ENCODE measurements at regions not wholly inside any gene's neighbourhood (a gene's known extent, or its start where the extent isn't known, plus 50 kb on each side); places are given as distances from the start of the nearest gene placed in this dataset.

DNA sequence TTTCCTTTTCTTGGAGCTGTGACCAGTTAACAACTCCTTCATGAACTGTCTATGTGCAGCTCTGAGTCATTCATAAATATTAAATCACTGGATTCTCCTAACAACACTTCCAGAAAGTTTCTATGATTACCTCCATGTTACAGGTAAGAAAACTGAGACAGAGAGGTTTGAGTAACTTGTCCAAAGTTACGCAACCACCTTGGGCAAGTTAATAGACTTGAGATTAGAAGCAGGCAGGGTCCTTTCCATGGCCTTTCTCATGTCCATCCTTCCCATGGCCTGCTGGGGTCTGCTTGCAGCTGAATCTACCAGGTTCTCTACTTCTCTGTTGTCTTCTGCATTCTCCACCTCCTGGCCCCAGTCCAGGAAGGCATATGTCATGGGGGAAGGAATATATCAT lies 648.8 kb upstream of the MKI67 start:
- Mint-ChIP-seq H3K4me1 (no peaks in the 10 kb centered on the region), H3K27me3 (no peaks in the 10 kb centered on the region), H3K36me3 (no peaks in the 10 kb centered on the region), H3K4me3 (no peak overlapping the region), H3K27ac (no peak overlapping the region), H3K9me3 (ENCODE audit: low read depth) (peaks cover 4% of the 10 kb centered on the region)
- DNase-seq, result no peak
- ATAC-seq, result no peak
- CTCF ChIA-PET, result no interaction called here

DNA sequence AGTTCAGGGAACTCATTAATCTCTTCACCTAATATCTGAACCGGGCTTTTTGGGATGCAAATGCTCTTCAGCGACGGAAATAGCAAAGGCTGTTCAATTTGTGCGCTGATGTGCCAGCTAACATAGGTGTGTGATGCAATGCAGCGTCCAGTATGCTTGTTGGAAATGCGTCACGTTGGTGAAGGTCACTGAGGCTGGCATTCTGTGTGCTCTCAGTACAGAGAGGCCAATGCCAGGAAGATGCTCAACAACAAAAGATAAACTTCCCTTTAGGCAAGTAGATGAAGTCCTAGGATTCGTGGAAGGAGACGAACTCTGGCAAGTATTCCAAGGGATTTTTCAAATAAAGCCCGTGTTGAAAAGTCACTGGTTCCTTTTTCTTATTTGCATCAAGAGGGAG lies 649.5 kb upstream of the MKI67 start:
- no peak overlapping the region for H3K4me3 Mint-ChIP-seq
- ATAC-seq (no peak), DNase-seq (no peak)
- H3K9me3 Mint-ChIP-seq (ENCODE audit: low read depth), result peaks cover 4% of the 10 kb centered on the region
- H3K27me3 Mint-ChIP-seq, result no peaks in the 10 kb centered on the region
- H3K36me3 Mint-ChIP-seq, result no peaks in the 10 kb centered on the region
- no peaks in the 10 kb centered on the region for H3K4me1 Mint-ChIP-seq
- CTCF ChIA-PET, result no interaction called here
- no peak overlapping the region for H3K27ac Mint-ChIP-seq

DNA sequence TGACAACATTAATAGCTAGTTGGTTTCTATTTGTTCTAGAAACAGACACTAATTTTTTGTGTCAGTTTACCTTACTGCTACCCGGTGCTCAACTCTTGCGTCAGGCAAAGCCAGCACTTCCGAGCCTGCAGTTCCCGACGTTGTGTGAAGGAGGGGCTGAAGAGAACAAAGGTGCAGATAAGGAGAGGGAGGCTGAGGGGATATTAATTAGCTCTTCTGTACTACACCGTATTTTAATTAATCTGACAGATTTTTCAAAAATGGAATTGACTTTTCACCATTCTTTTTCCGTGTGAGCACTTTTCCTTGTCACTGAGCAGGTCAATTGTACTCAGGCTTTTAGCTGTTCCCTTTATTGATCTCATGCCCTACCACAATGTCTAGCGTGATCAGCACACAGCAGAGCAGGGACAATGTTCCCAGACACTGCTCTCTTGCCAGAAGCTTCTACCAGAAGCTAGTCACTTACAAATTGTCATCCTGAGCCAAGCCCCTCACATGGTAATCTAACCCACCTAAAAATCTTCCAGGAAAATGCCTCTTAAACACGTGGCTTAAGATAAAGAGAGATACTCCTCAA lies 650.5 kb upstream of the MKI67 start:
- ATAC-seq, result no peak
- Mint-ChIP-seq H3K27ac (no peak overlapping the region), H3K36me3 (no peaks in the 10 kb centered on the region), H3K4me1 (no peaks in the 10 kb centered on the region), H3K4me3 (no peak overlapping the region), H3K27me3 (no peaks in the 10 kb centered on the region), H3K9me3 (ENCODE audit: low read depth) (peaks cover 4% of the 10 kb centered on the region)
- no peak for DNase-seq
- CTCF ChIA-PET, result no interaction called here

DNA sequence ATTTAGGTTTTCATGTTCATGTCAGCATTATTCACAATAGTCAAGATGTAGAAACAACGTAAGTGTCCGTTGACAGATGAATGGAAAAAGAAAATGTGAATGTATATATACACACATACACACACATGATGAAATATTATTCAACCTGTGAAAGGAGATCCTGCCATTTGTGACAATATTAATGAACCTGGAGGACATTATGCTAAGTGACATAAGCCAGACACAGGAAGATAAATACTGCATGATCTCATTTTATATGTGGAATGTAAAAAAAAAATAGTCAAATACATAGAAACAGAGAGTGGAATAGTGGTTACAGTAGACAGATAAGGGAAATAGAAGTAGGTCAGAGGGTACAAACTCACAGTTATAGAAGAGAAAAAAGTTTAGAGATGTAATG lies 651.1 kb upstream of the MKI67 start:
- no peak overlapping the region for H3K4me3 Mint-ChIP-seq
- H3K27ac Mint-ChIP-seq, result no peak overlapping the region
- CTCF ChIA-PET, result no interaction called here
- DNase-seq, result no peak
- H3K36me3 Mint-ChIP-seq, result no peaks in the 10 kb centered on the region
- ATAC-seq, result no peak
- H3K9me3 Mint-ChIP-seq (ENCODE audit: low read depth), result no peaks in the 10 kb centered on the region
- H3K4me1 Mint-ChIP-seq, result no peaks in the 10 kb centered on the region
- H3K27me3 Mint-ChIP-seq, result no peaks in the 10 kb centered on the region

DNA sequence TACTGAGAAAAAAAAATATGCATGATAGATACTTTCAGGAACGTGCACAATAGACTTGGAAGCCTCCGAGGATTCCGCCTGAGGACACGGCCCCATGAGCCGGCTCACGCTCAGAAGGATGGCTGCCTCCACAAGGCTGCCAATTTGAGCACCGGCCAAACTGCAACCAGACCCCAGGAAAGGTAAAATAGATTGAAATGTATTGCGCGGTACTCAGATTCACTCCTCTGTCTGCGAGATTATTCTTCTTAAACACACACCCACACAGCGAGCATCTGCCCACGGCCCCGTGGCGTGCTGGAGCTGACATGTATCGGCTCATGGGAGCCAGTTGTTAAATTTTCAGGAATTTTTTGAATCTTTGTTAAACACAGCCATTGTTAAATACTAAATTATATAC lies 653.2 kb upstream of the MKI67 start:
- H3K4me3 Mint-ChIP-seq, result no peak overlapping the region
- DNase-seq (no peak), ATAC-seq (no peak)
- CTCF ChIA-PET, result no interaction called here
- H3K36me3 Mint-ChIP-seq, result no peaks in the 10 kb centered on the region
- H3K27me3 Mint-ChIP-seq, result no peaks in the 10 kb centered on the region
- no peaks in the 10 kb centered on the region for H3K4me1 Mint-ChIP-seq
- no peaks in the 10 kb centered on the region for H3K9me3 Mint-ChIP-seq (ENCODE audit: low read depth)
- no peak overlapping the region for H3K27ac Mint-ChIP-seq

DNA sequence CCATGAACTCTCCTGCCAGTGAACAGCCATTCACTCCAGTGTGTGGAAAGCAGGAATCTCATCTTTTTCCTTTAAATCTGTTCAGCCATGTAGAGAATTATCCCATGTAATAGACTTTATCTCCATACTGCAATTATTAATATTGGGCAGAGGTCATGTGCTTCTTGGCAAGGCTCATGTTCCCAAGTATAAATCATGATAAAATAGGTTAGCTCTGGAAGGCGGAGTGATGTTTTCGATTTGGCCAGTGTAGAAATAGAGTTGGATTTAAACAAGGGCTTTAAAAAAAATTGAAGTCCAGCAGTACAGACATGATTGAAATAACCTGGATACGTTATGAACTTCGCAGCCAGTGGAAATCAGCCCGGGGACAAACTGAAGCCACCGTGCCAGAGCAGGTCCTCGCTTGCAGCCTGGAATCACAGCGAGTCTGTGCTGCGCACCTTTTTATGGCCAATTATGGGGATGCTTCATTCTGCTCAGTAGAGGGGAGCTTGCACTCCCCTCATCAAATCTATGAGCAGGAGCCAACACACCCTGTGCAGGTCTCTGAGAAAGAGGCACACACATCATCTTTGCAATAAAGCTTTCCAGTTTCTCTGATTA lies 654.0 kb upstream of the MKI67 start:
- CTCF ChIA-PET, result no interaction called here

DNA sequence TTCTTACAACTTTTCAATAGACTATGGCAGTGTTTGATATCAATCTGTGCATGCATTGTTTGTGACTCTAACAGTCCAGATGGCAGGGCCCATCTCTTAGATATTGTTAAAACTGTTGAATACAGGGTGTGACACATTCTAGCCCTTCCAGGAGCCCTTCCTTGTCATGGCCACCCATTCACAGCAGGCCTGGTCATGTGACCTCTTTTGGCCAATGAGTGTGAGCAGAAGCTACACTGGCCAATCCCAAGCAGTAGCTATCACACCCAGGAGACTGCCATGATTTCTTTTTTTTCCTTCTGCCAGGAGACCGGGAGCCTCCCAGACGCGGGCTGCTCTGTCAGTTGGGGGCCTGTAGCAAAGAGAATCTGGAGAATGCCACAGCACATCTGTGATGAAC lies 655.4 kb upstream of the MKI67 start:
- H3K36me3 Mint-ChIP-seq, result no peaks in the 10 kb centered on the region
- ATAC-seq, result no peak
- no peaks in the 10 kb centered on the region for H3K27me3 Mint-ChIP-seq
- H3K4me3 Mint-ChIP-seq, result no peak overlapping the region
- H3K9me3 Mint-ChIP-seq (ENCODE audit: low read depth), result no peaks in the 10 kb centered on the region
- DNase-seq, result no peak
- CTCF ChIA-PET, result no interaction called here
- H3K27ac Mint-ChIP-seq, result no peak overlapping the region
- H3K4me1 Mint-ChIP-seq, result no peaks in the 10 kb centered on the region

More for the DNA sequence above, 654.0 kb upstream of the MKI67 start:
- Mint-ChIP-seq H3K4me3 (no peak overlapping the region), H3K27me3 (no peaks in the 10 kb centered on the region), H3K4me1 (no peaks in the 10 kb centered on the region), H3K36me3 (no peaks in the 10 kb centered on the region), H3K9me3 (ENCODE audit: low read depth) (no peaks in the 10 kb centered on the region), H3K27ac (no peak overlapping the region)
- DNase-seq (no peak), ATAC-seq (no peak)

DNA sequence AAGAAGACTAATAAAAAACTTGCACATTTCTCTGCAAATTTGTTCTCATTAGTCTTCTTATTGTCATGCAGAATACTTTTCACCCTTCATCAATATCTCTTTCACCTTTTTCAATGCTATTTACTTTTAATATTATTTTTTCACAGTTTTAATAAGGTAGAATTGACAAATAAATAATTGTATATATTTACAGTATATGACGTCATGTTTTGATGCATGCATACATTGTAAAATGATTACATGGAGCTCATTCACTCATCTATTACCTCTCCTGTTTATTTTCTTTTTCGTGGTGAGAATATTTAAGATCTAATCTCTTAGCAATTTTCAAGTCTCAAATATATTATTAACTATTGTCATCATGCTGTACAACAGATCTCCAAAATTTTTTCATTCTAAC lies 658.2 kb upstream of the MKI67 start:
- Mint-ChIP-seq H3K4me1 (no peaks in the 10 kb centered on the region), H3K36me3 (no peaks in the 10 kb centered on the region), H3K4me3 (no peak overlapping the region), H3K27me3 (no peaks in the 10 kb centered on the region), H3K9me3 (ENCODE audit: low read depth) (no peaks in the 10 kb centered on the region), H3K27ac (no peak overlapping the region)
- no peak for ATAC-seq
- no peak for DNase-seq
- CTCF ChIA-PET, result no interaction called here

DNA sequence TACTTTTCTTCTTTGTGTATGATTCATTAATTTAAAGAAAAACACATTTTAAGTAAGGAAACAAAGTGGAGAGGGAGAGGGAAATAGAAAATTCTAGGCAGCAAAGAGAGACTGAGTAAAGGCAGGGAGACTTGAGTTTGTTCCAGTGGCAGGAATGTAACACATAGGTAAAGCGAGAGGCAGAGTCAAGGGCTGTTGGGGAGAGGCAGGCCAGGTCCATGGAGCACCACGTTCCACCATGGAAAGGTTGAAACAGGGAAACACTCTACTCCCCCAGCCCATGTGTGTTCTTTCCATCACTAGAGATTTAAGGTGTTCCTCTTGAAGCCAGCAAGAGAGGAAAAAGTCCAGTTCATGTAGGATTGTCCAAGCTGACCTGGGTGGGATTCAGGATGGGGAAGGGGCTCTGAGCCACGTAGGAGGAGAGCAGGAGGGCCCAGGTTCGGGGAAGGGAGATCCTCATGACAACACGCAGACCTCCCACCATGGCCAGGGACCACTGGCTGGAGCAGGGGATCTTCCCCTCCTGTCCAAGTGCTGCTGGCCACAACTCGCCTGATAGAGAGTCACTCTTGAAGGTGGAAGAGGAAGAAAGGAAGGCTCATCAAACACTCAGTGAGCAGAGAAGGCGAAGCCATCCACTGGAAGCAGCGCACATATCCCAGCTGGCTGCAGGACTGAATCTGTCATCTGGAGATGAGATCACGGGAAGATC lies 666.4 kb upstream of the MKI67 start:
- Mint-ChIP-seq H3K36me3 (no peaks in the 10 kb centered on the region), H3K4me1 (no peaks in the 10 kb centered on the region), H3K9me3 (ENCODE audit: low read depth) (no peaks in the 10 kb centered on the region), H3K27ac (no peak overlapping the region), H3K4me3 (no peak overlapping the region), H3K27me3 (no peaks in the 10 kb centered on the region)
- DNase-seq (no peak), ATAC-seq (no peak)
- CTCF ChIA-PET, result no interaction called here

DNA sequence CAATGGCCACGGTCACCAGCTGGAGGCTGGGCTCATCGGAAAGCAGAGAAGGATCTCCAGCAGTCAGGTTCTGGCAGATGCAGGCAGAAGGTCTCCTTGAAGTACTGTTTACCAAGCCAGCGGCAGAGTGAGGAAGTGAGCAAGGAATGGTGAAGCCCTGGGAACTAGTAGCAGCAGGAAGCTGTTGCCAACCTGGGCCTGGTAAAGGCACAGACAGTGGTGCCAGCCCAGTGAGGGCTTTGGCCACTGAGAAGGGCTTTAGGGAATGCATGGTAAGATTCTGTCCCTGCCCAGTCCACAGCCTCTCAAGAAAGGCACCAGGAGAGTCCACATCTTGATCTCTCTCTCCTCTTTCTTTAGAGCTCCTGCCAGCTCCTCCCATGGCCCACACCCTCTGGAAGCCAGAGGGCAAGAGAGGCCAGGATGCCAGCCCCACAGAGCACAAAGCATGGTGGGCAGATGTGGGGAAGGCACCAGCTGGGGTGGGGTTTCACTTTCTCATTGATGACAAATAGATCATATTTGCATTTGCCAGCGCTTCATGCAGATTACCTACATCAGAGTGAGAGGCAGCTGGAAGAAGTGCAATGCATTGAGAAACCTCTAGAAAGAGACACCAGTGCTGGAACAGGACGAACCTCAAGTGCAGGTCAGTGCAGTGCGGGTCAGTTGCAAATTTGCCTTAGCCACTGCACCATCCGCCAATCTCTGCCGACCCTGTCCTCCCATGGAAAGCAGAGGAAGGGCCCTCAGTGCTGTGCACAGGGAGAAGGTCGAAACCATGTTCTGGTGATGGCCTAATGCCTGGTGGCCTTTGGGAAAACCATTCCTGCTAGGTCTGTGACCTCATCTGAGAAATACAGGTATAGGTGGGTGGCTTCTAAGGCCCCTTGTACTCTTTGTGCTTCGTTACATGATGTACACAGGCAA lies 667.8 kb upstream of the MKI67 start:
- Mint-ChIP-seq H3K9me3 (ENCODE audit: low read depth) (peaks cover 2% of the 10 kb centered on the region), H3K27me3 (no peaks in the 10 kb centered on the region), H3K4me1 (no peaks in the 10 kb centered on the region), H3K4me3 (no peak overlapping the region), H3K27ac (no peak overlapping the region), H3K36me3 (no peaks in the 10 kb centered on the region)
- no peak for ATAC-seq
- CTCF ChIA-PET, result no interaction called here
- no peak for DNase-seq

DNA sequence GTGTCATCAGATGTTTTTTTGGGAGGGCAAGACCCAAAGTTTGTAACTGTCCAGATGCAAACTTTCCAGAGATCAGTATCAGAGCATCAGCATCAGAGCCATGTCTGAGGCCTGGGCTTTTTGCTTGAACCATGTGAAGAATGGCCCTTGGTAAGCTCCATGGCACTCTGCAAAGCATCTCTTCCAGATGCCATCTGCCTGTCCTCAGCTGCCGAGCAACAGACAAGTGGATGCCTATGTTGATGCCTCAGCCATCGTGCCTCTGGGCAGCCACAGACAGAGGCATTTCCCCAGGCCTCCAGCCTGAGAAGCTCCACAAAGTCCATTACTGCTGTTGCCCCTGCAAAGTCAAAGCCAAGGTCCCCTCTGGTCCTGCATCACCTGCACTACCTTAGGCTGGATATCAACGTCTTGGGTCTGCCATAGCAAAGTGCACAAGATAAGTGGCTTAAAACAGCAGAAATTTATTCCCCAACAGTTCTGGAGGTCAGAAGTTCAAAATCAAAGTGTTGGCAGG lies 670.2 kb upstream of the MKI67 start:
- CTCF ChIA-PET, result no interaction called here
- Mint-ChIP-seq H3K36me3 (no peaks in the 10 kb centered on the region), H3K9me3 (ENCODE audit: low read depth) (peaks cover 2% of the 10 kb centered on the region), H3K27me3 (no peaks in the 10 kb centered on the region), H3K27ac (no peak overlapping the region), H3K4me3 (no peak overlapping the region), H3K4me1 (no peaks in the 10 kb centered on the region)
- ATAC-seq (no peak), DNase-seq (no peak)

DNA sequence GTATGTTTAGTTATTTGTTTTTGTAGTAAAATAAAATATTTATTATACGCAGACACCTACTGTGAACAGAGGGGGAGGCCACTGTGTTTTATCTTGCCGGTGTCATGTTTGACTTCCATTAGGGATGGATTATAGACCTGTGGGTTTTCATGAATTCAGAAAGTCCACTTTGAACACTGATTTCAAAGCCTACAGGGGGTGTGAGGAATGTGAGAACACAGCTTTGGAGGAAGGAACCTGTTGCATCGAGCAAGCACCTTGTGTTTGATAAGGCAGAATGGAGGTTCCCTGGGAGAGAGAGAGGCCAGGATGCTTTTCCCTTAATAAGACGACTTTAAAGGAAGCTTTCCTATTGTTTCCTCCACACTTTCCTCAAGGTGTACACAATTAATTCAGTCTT lies 665.0 kb upstream of the MGMT start:
- no peak overlapping the region for H3K4me3 Mint-ChIP-seq
- CTCF ChIA-PET, result no interaction called here
- H3K9me3 Mint-ChIP-seq (ENCODE audit: low read depth), result peaks cover 2% of the 10 kb centered on the region
- no peaks in the 10 kb centered on the region for H3K27me3 Mint-ChIP-seq
- no peaks in the 10 kb centered on the region for H3K4me1 Mint-ChIP-seq
- no peaks in the 10 kb centered on the region for H3K36me3 Mint-ChIP-seq
- DNase-seq (no peak), ATAC-seq (no peak)
- H3K27ac Mint-ChIP-seq, result no peak overlapping the region

DNA sequence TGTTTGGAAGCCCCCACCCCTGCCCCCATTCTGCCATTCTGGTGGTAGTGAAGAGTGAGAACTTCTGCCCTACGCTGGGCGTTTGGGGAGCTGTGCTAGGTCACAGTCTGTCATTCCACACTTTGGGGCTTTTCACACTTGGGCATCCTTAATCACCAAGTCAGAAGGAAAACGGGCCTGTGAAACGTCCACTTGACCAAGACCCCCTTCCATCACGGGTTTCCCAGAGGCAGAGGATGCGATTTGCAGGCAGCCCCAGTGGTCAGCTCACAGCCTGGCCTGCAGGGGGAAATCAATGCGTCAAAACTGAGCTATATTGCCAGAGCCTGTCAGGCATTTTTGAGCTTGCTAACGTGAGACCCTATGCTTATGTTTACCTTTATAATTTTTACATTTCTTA lies 663.3 kb upstream of the MGMT start:
- no peak for ATAC-seq
- no peaks in the 10 kb centered on the region for H3K4me1 Mint-ChIP-seq
- H3K27me3 Mint-ChIP-seq, result no peaks in the 10 kb centered on the region
- H3K36me3 Mint-ChIP-seq, result no peaks in the 10 kb centered on the region
- no peaks in the 10 kb centered on the region for H3K9me3 Mint-ChIP-seq (ENCODE audit: low read depth)
- no peak overlapping the region for H3K27ac Mint-ChIP-seq
- no peak overlapping the region for H3K4me3 Mint-ChIP-seq
- DNase-seq, result no peak
- CTCF ChIA-PET, result no interaction called here

DNA sequence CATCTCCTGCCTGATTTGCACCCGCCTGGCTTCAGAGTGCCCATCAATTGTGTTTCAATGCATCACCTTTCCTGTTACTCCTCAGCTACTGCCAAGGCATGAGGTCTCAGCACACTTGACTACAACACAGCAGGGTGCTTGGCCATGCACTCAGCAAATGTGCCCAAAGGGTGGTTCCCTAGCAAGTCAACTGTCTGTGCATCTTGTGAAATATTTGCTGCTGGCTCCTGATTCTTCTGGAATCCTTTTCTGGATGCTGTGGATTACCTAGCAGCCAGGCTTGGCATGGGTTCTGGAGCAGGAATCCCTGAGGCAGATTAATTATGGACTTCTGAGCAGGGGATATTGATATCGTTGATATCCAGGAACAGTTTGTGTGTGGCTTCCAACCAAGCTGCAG lies 662.6 kb upstream of the MGMT start:
- H3K4me1 Mint-ChIP-seq, result no peaks in the 10 kb centered on the region
- no peaks in the 10 kb centered on the region for H3K36me3 Mint-ChIP-seq
- DNase-seq (no peak), ATAC-seq (no peak)
- H3K27me3 Mint-ChIP-seq, result no peaks in the 10 kb centered on the region
- no peaks in the 10 kb centered on the region for H3K9me3 Mint-ChIP-seq (ENCODE audit: low read depth)
- no peak overlapping the region for H3K4me3 Mint-ChIP-seq
- no peak overlapping the region for H3K27ac Mint-ChIP-seq
- CTCF ChIA-PET, result no interaction called here
